H9 (cell line): ENCODE measurements at regions not wholly inside any gene's neighbourhood (a gene's known extent, or its start where the extent isn't known, plus 50 kb on each side); places are given as distances from the start of the nearest gene placed in this dataset.

Source experiments
- DNase-seq: peaks from one replicate; pipeline ENCODE4 v3.0.0-alpha.2; 2017
- H2AFZ ChIP-seq: one replicate; pipeline ENCODE4 v1.6.1; 2013; ENCODE audit warnings: mild to moderate bottlenecking, low read length, control low read depth, moderate library complexity
- H2AK5ac ChIP-seq: 2 replicates; pipeline ENCODE4 v1.6.1; 2013; ENCODE audit warnings: low read length, control low read depth, mixed read lengths; ENCODE audit not compliant: insufficient read length
- H2BK120ac ChIP-seq: one replicate; pipeline ENCODE4 v1.6.1; 2013; ENCODE audit warnings: low read depth, mild to moderate bottlenecking, low read length, control low read depth, inconsistent platforms; ENCODE audit not compliant: poor library complexity, severe bottlenecking
- H2BK12ac ChIP-seq: 2 replicates; pipeline ENCODE4 v1.6.1; 2013; ENCODE audit warnings: low read length, control low read depth, mixed read lengths, low read depth; ENCODE audit not compliant: insufficient read length
- H2BK15ac ChIP-seq: 2 replicates; pipeline ENCODE4 v1.6.1; 2013; ENCODE audit warnings: low read depth, low read length, control low read depth
- H2BK20ac ChIP-seq: one replicate; pipeline ENCODE4 v1.6.1; 2013; ENCODE audit warnings: low read depth, mild to moderate bottlenecking, low read length, control low read depth, inconsistent platforms; ENCODE audit not compliant: poor library complexity, severe bottlenecking
- H2BK5ac ChIP-seq: 2 replicates; pipeline ENCODE4 v1.6.1; 2013; ENCODE audit warnings: low read length, control low read depth, mixed read lengths; ENCODE audit not compliant: insufficient read length
- H3K14ac ChIP-seq: 2 replicates; pipeline ENCODE4 v1.6.1; 2013; ENCODE audit warnings: low read length, control low read depth; ENCODE audit not compliant: insufficient read depth
- H3K18ac ChIP-seq: 2 replicates; pipeline ENCODE4 v1.6.1; 2013; ENCODE audit warnings: low read depth, mild to moderate bottlenecking, mixed read lengths, low read length, control low read depth; ENCODE audit not compliant: insufficient read length
- H3K23ac ChIP-seq: 2 replicates; pipeline ENCODE4 v1.6.1; 2013; ENCODE audit warnings: low read length, control low read depth, mixed read lengths, low read depth; ENCODE audit not compliant: insufficient read length
- H3K23me2 ChIP-seq: 2 replicates; pipeline ENCODE4 v1.6.1; 2013; ENCODE audit warnings: low read depth, mild to moderate bottlenecking, mixed read lengths, low read length, control low read depth; ENCODE audit not compliant: insufficient read length, poor library complexity, severe bottlenecking
- H3K27ac ChIP-seq: 2 replicates; pipeline ENCODE4 v1.5.1; 2013; ENCODE audit warnings: low read length, control low read depth, mixed read lengths, low read depth; ENCODE audit not compliant: insufficient read length
- H3K27me3 ChIP-seq: 2 replicates; pipeline ENCODE4 v1.6.1; 2013; ENCODE audit warnings: low read length, control low read depth, inconsistent platforms; ENCODE audit not compliant: insufficient read depth
- H3K4ac ChIP-seq: 2 replicates; pipeline ENCODE4 v1.6.1; 2013; ENCODE audit warnings: low read depth, mild to moderate bottlenecking, control low read depth, inconsistent platforms, low read length, moderate library complexity
- H3K4me1 ChIP-seq: 2 replicates; pipeline ENCODE4 v1.6.1; 2013; ENCODE audit warnings: low read length, control low read depth, inconsistent platforms; ENCODE audit not compliant: insufficient read depth
- H3K4me2 ChIP-seq: 2 replicates; pipeline ENCODE4 v1.6.1; 2013; ENCODE audit warnings: low read length, control low read depth, mixed read lengths; ENCODE audit not compliant: insufficient read length, insufficient read depth
- H3K56ac ChIP-seq: 2 replicates; pipeline ENCODE4 v1.6.1; 2013; ENCODE audit warnings: low read depth, mild to moderate bottlenecking, mixed read lengths, low read length, control low read depth; ENCODE audit not compliant: insufficient read length
- H3K79me1 ChIP-seq: 2 replicates; pipeline ENCODE4 v1.6.1; 2013; ENCODE audit warnings: low read depth, mild to moderate bottlenecking, moderate library complexity, low read length, control low read depth, inconsistent platforms; ENCODE audit not compliant: insufficient read depth, poor library complexity, severe bottlenecking
- H3K79me2 ChIP-seq: 2 replicates; pipeline ENCODE4 v1.6.1; 2013; ENCODE audit warnings: low read length, control low read depth, inconsistent platforms; ENCODE audit not compliant: insufficient read depth
- H3K9ac ChIP-seq: 2 replicates; pipeline ENCODE4 v1.6.1; 2013; ENCODE audit warnings: low read length, control low read depth, mixed read lengths; ENCODE audit not compliant: insufficient read length; ENCODE audit errors: extremely low read depth
- H3K9me3 ChIP-seq: one replicate; pipeline ENCODE4 v1.6.1; 2013; ENCODE audit warnings: low read depth, low read length, inconsistent platforms; ENCODE audit not compliant: control insufficient read depth
- H3T11ph ChIP-seq: one replicate; pipeline ENCODE4 v1.6.1; 2013; ENCODE audit warnings: mild to moderate bottlenecking, low read length, control low read depth, inconsistent platforms
- H4K20me1 ChIP-seq: one replicate; pipeline ENCODE4 v1.6.1; 2013; ENCODE audit not compliant: control insufficient read depth, insufficient read length, insufficient read depth
- H4K5ac ChIP-seq: 2 replicates; pipeline ENCODE4 v1.6.1; 2013; ENCODE audit warnings: low read depth, mild to moderate bottlenecking, mixed read lengths, low read length, control low read depth; ENCODE audit not compliant: insufficient read length
- H4K8ac ChIP-seq: replicated peaks from 2 replicates; pipeline ENCODE4 v1.6.1; 2013; ENCODE audit warnings: low read length, control low read depth, mixed read lengths, low read depth; ENCODE audit not compliant: insufficient read length
- H4K91ac ChIP-seq: 2 replicates; pipeline ENCODE4 v1.6.1; 2013; ENCODE audit warnings: low read depth, mild to moderate bottlenecking, moderate library complexity, mixed read lengths, low read length, control low read depth; ENCODE audit not compliant: insufficient read length
- H3K27ac Mint-ChIP-seq, 3 experiments: 2 replicates in 2 of 3; 3 replicates in 1 of 3; pipeline ENCODE4 v1.8.0; 2020 to 2021; ENCODE audit warnings: mixed read lengths in 3 of 3, mild to moderate bottlenecking in 1 of 3, moderate library complexity in 1 of 3
- H3K27me3 Mint-ChIP-seq: 2 replicates; pipeline ENCODE4 v1.8.0; 2021; ENCODE audit warnings: low read depth, mild to moderate bottlenecking, moderate library complexity, mixed read lengths
- H3K36me3 Mint-ChIP-seq, 3 experiments: 2 replicates in 2 of 3; 3 replicates in 1 of 3; pipeline ENCODE4 v1.8.0; 2020 to 2021; ENCODE audit warnings: low read depth in 3 of 3, mixed read lengths in 3 of 3; ENCODE audit not compliant: insufficient read depth in 1 of 3
- H3K4me1 Mint-ChIP-seq, 2 experiments: 2 replicates each; pipeline ENCODE4 v1.8.0; 2020; ENCODE audit warnings: mixed read lengths in 2 of 2
- H3K4me3 Mint-ChIP-seq, 2 experiments: 2 replicates in 1 of 2; 3 replicates in 1 of 2; pipeline ENCODE4 v1.8.0; 2020 to 2021; ENCODE audit warnings: mild to moderate bottlenecking in 2 of 2, mixed read lengths in 2 of 2, moderate library complexity in 1 of 2
- H3K9me3 Mint-ChIP-seq, 2 experiments: 2 replicates in 1 of 2; 3 replicates in 1 of 2; pipeline ENCODE4 v1.8.0; 2020; ENCODE audit warnings: mild to moderate bottlenecking in 2 of 2, mixed read lengths in 2 of 2, moderate library complexity in 1 of 2
- CTCF ChIP-seq: fragments of 200-600 bp; sonication (generic); conservative IDR thresholded peaks from 3 replicates; pipeline ENCODE4 v1.8.0; 2021; ENCODE audit warnings: antibody characterized with exemption, mild to moderate bottlenecking
- WGBS: extraction: QIAGEN DNeasy Blood & Tissue Kit; methylation state at CpG from one replicate; pipeline ENCODE4 v1.1.7; 2013; ENCODE audit warnings: missing lambda C conversion rate, low lambda C conversion rate, mixed read lengths; ENCODE audit not compliant: insufficient read length; ENCODE audit errors: extremely low coverage; 5-methylcytosine and 5-hydroxymethylcytosine counted together

- WGBS, result no CpG with 5 or more reads among the region's 4 CpGs
- Histone ChIP-seq H3K4me1 (no peaks in the 10 kb centered on the region), H3K4me2 (no peak overlapping the region), H3T11ph (no peak overlapping the region), H3K79me2 (no peaks in the 10 kb centered on the region), H4K5ac (no peak overlapping the region), H3K9me3 (no peaks in the 10 kb centered on the region), H3K14ac (no peak overlapping the region), H2BK120ac (no peak overlapping the region), H4K91ac (no peak overlapping the region), H4K20me1 (no peaks in the 10 kb centered on the region), H3K4ac (no peak overlapping the region), H3K27me3 (no peaks in the 10 kb centered on the region), H2BK15ac (no peak overlapping the region), H3K56ac (no peak overlapping the region), H3K9ac (no peak overlapping the region), H3K18ac (no peak overlapping the region), H2BK5ac (no peak overlapping the region), H2BK12ac (no peak overlapping the region), H4K8ac (no peak overlapping the region), H2AFZ (no peak overlapping the region), H3K79me1 (no peaks in the 10 kb centered on the region), H3K23me2 (no peaks in the 10 kb centered on the region), H2BK20ac (no peak overlapping the region), H3K23ac (no peak overlapping the region), H2AK5ac (no peak overlapping the region), H3K27ac (no peak overlapping the region)
- H3K9me3 Mint-ChIP-seq, result no peaks in the 10 kb centered on the region
- peak overlapping the region in 2 of 3 experiments; percentile 77 to 82; a peak in 2 of 7 replicates for H3K27ac Mint-ChIP-seq
- DNase-seq, result no peak
- TF ChIP-seq CTCF, result no peak
- no peaks in the 10 kb centered on the region; a peak in 1 of 4 replicates for H3K4me1 Mint-ChIP-seq
- H3K4me3 Mint-ChIP-seq, result no peak overlapping the region
- no peaks in the 10 kb centered on the region for H3K27me3 Mint-ChIP-seq
- H3K36me3 Mint-ChIP-seq, result no peaks in the 10 kb centered on the region
Observed at GRCh38 chr6:114796576-114796975, 453.8 kb upstream of the HS3ST5 start.
